ENCODE measurements at regions not wholly inside any gene's neighbourhood (a gene's known extent, or its start where the extent isn't known, plus 50 kb on each side); places are given as distances from the start of the nearest gene placed in this dataset.
"Not testable (repeated sequence)": the region's sequence is repeated elsewhere in the genome, so short reads cannot be mapped to it uniquely, and the experiment has no call there.

- DNase-seq (ENCODE audit: low read depth in 2 of 2) = not testable (repeated sequence)
These were observed 63.5 kb downstream of the UNC93B1 start for GRCh38 chr11:67940440-67940839.

GRCh38 chr11:67938964-67939363 lies 64.9 kb downstream of the UNC93B1 start:
- not testable (repeated sequence) for DNase-seq (ENCODE audit: low read depth in 2 of 2)

GRCh38 chr11:67938371-67938770 lies 65.5 kb downstream of the UNC93B1 start:
- DNase-seq (ENCODE audit: low read depth in 2 of 2) = not testable (repeated sequence)

GRCh38 chr11:67923565-67923964 lies 80.3 kb downstream of the UNC93B1 start:
- DNase-seq (ENCODE audit: low read depth in 2 of 2) = not testable (repeated sequence)

GRCh38 chr11:67920546-67920945 lies 83.4 kb downstream of the UNC93B1 start:
- DNase-seq (ENCODE audit: low read depth in 2 of 2) = not testable (repeated sequence)

GRCh38 chr11:67912184-67912583 lies 91.7 kb downstream of the UNC93B1 start:
- DNase-seq (ENCODE audit: low read depth in 2 of 2) = not testable (repeated sequence)

- DNase-seq (ENCODE audit: low read depth in 2 of 2) = not testable (repeated sequence)
These were observed 92.7 kb downstream of the UNC93B1 start for GRCh38 chr11:67911211-67911610.

- DNase-seq (ENCODE audit: low read depth in 2 of 2) = not testable (repeated sequence)
These were observed 93.1 kb downstream of the UNC93B1 start for GRCh38 chr11:67910803-67911202.

- DNase-seq (ENCODE audit: low read depth in 2 of 2) = not testable (repeated sequence)
These were observed 96.9 kb downstream of the UNC93B1 start for GRCh38 chr11:67906969-67907368.

GRCh38 chr11:67899462-67899861 lies 104.4 kb downstream of the UNC93B1 start:
- DNase-seq (ENCODE audit: low read depth in 2 of 2) = not testable (repeated sequence)

- not testable (repeated sequence) for DNase-seq (ENCODE audit: low read depth in 2 of 2)
These were observed 110.4 kb downstream of the UNC93B1 start for GRCh38 chr11:67893487-67893886.

- not testable (repeated sequence) for DNase-seq (ENCODE audit: low read depth in 2 of 2)
These were observed 114.3 kb downstream of the UNC93B1 start for GRCh38 chr11:67889646-67890045.

GRCh38 chr11:67888056-67888455 lies 115.8 kb downstream of the UNC93B1 start:
- not testable (repeated sequence) for DNase-seq (ENCODE audit: low read depth in 2 of 2)

- DNase-seq (ENCODE audit: low read depth in 2 of 2) = not testable (repeated sequence)
These were observed 117.2 kb downstream of the UNC93B1 start for GRCh38 chr11:67886672-67887071.

- not testable (repeated sequence) for DNase-seq (ENCODE audit: low read depth in 2 of 2)
These were observed 117.7 kb downstream of the UNC93B1 start for GRCh38 chr11:67886207-67886606.

GRCh38 chr11:67885574-67885973 lies 118.3 kb downstream of the UNC93B1 start:
- not testable (repeated sequence) for DNase-seq (ENCODE audit: low read depth in 2 of 2)

GRCh38 chr11:67884761-67885558 lies 118.9 kb downstream of the UNC93B1 start:
- DNase-seq (ENCODE audit: low read depth in 2 of 2) = not testable (repeated sequence)

GRCh38 chr11:67884073-67884757 lies 119.7 kb downstream of the UNC93B1 start:
- not testable (repeated sequence) for DNase-seq (ENCODE audit: low read depth in 2 of 2)

GRCh38 chr11:67882304-67882703 lies 121.6 kb downstream of the UNC93B1 start:
- DNase-seq (ENCODE audit: low read depth in 2 of 2) = not testable (repeated sequence)

GRCh38 chr11:67881836-67882235 lies 122.1 kb downstream of the UNC93B1 start:
- DNase-seq (ENCODE audit: low read depth in 2 of 2) = not testable (repeated sequence)

- DNase-seq (ENCODE audit: low read depth in 2 of 2) = not testable (repeated sequence)
These were observed 123.2 kb downstream of the UNC93B1 start for GRCh38 chr11:67880594-67881196.

GRCh38 chr11:67878666-67879065 lies 125.2 kb downstream of the UNC93B1 start:
- DNase-seq (ENCODE audit: low read depth in 2 of 2) = not testable (repeated sequence)

Data from lung microvascular endothelial cell (primary cell).